Caco-2 (cell line): ENCODE measurements at regions not wholly inside any gene's neighbourhood (a gene's known extent, or its start where the extent isn't known, plus 50 kb on each side); places are given as distances from the start of the nearest gene placed in this dataset.

Experiments used
- BruUV-seq: library from RNA; stranded (reverse); fragments of 400-500 nt; replicated peaks from 2 replicates; lab custom pipeline; 2021; lab: Mats Ljungman, UMichigan
- CTCF ChIA-PET: fragments of 300-600 bp; sonication (Branson Sonifier 250); formaldehyde crosslinking; loops from one replicate; lab custom pipeline; 2022; ENCODE audit warnings: antibody characterized with exemption; lab: Charles Lee
- POLR2A ChIA-PET: fragments of 300-600 bp; sonication (Branson Sonifier 250); formaldehyde crosslinking; loops from one replicate; lab custom pipeline; 2022; ENCODE audit warnings: antibody characterized with exemption; lab: Charles Lee
- DNase-seq, 2 experiments: peaks; one replicate each; pipeline versions ENCODE4 v3.0.0 to v3.0.0-alpha.2; 2020 to 2022
- H3K27me3 ChIP-seq: replicated peaks from 2 replicates; pipeline ENCODE4 v1.6.0; 2011; ENCODE audit warnings: low read length; ENCODE audit not compliant: control insufficient read depth, insufficient read depth
- H3K36me3 ChIP-seq: 2 replicates; pipeline ENCODE4 v1.5.1; 2011; ENCODE audit warnings: low read length; ENCODE audit not compliant: control insufficient read depth, insufficient read depth
- H3K4me1 ChIP-seq: fragments of 250-450 bp; sonication (Bioruptor Pico); 2 replicates; pipeline ENCODE4 v1.5.1; 2020; ENCODE audit warnings: mild to moderate bottlenecking
- H3K4me3 ChIP-seq: 2 replicates; pipeline ENCODE4 v1.5.1; 2011; ENCODE audit warnings: low read depth, mild to moderate bottlenecking, control low read depth, low read length
- H3K9me3 ChIP-seq: fragments of 250-450 bp; sonication (Bioruptor Pico); 2 replicates; pipeline ENCODE4 v1.5.1; 2020; ENCODE audit warnings: mild to moderate bottlenecking, moderate library complexity
- H3K27ac Mint-ChIP-seq: one replicate; pipeline ENCODE4 v1.8.0; 2022; ENCODE audit warnings: mixed read lengths; ENCODE audit not compliant: unreplicated experiment
- H3K27me3 Mint-ChIP-seq: one replicate; pipeline ENCODE4 v1.8.0; 2022; ENCODE audit warnings: mixed read lengths; ENCODE audit not compliant: insufficient read depth, unreplicated experiment
- H3K36me3 Mint-ChIP-seq: one replicate; pipeline ENCODE4 v1.8.0; 2022; ENCODE audit warnings: mild to moderate bottlenecking, mixed read lengths; ENCODE audit not compliant: insufficient read depth, unreplicated experiment
- H3K4me1 Mint-ChIP-seq: one replicate; pipeline ENCODE4 v1.8.0; 2022; ENCODE audit warnings: low read depth, mixed read lengths; ENCODE audit not compliant: unreplicated experiment
- H3K4me3 Mint-ChIP-seq: one replicate; pipeline ENCODE4 v1.8.0; 2022; ENCODE audit warnings: mild to moderate bottlenecking, moderate library complexity, mixed read lengths; ENCODE audit not compliant: unreplicated experiment
- H3K9me3 Mint-ChIP-seq: one replicate; pipeline ENCODE4 v1.8.0; 2022; ENCODE audit warnings: mixed read lengths; ENCODE audit not compliant: unreplicated experiment
- intact Hi-C: fragments of 100-400 bp; cut with micrococcal nuclease; formaldehyde crosslinking; loops from one replicate; pipeline ENCODE4 v1.10.0; 2022; ENCODE audit not compliant: unreplicated experiment
- TF ChIP-seq, protein P1 (sequence below), 2 experiments: fragments of 200-600 bp in 1 of 2; IDR thresholded peaks; 1 replicate in 1 of 2; 2 replicates in 1 of 2; pipeline versions ENCODE4 v1.5.1 to v1.8.0; 2011 to 2022; ENCODE audit warnings: antibody characterized with exemption in 1 of 2, control low read depth in 1 of 2, inconsistent platforms in 1 of 2, low read depth in 1 of 2, low read length in 1 of 2, mild to moderate bottlenecking in 1 of 2, moderate library complexity in 1 of 2; ENCODE audit not compliant: insufficient read depth in 1 of 2, severe bottlenecking in 1 of 2, unreplicated experiment in 1 of 2

DNA sequence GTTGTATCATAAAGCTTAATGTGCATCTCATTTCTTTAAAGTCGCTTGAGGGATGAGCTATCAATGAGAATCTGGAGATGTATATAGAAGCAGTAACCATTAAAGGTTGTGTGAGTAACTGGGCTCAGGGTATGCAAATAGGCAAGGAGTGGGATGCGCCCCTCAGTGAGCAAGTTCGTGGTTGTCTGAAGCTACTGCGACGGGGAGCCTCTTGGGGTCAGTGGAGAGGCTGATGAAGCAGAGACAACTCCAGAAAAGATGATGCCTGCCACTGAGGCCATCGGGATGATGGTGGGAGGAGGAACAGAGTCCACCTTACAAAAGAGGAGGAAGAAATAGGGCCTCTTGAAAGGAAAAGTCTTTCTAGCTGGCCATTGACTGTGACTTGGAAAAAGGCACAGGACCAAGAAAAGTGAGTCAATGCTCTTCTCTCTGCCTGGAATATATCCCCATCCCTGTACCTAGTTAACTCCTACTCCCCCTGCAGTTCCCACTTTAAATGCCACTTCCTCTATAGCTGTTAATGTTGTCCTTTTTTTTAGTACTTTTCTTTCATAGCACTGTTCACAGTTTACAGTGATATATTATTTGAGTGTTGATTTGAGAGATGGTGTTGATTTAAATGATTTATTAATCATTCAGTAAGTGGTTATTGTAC lies 51.4 kb upstream of the LSM6 start:
- Histone ChIP-seq H3K27me3 (no peaks in the 10 kb centered on the region; the same call in 1 of the 2 replicates), H3K36me3 (no peaks in the 10 kb centered on the region), H3K4me3 (no peak overlapping the region), H3K4me1 (no peaks in the 10 kb centered on the region), H3K9me3 (no peaks in the 10 kb centered on the region)
- H3K4me3 Mint-ChIP-seq = no peak overlapping the region
- H3K27ac Mint-ChIP-seq = no peak overlapping the region
- no peaks in the 10 kb centered on the region for H3K4me1 Mint-ChIP-seq
- peaks cover 7% of the 10 kb centered on the region for H3K27me3 Mint-ChIP-seq
- H3K9me3 Mint-ChIP-seq = no peaks in the 10 kb centered on the region
- BruUV-seq = no TSS peak
- TF ChIP-seq, protein P1, sequence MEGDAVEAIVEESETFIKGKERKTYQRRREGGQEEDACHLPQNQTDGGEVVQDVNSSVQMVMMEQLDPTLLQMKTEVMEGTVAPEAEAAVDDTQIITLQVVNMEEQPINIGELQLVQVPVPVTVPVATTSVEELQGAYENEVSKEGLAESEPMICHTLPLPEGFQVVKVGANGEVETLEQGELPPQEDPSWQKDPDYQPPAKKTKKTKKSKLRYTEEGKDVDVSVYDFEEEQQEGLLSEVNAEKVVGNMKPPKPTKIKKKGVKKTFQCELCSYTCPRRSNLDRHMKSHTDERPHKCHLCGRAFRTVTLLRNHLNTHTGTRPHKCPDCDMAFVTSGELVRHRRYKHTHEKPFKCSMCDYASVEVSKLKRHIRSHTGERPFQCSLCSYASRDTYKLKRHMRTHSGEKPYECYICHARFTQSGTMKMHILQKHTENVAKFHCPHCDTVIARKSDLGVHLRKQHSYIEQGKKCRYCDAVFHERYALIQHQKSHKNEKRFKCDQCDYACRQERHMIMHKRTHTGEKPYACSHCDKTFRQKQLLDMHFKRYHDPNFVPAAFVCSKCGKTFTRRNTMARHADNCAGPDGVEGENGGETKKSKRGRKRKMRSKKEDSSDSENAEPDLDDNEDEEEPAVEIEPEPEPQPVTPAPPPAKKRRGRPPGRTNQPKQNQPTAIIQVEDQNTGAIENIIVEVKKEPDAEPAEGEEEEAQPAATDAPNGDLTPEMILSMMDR (IDR thresholded peaks at IDR 0.05; ENCODE audit: insufficient read depth in 1 of 2, low read depth in 1 of 2, low read length in 1 of 2, severe bottlenecking in 1 of 2, unreplicated experiment in 1 of 2) = no peak
- intact Hi-C loops = no loop called here
- H3K36me3 Mint-ChIP-seq = no peaks in the 10 kb centered on the region
- DNase-seq = no peak
- CTCF ChIA-PET = no interaction called here
- POLR2A ChIA-PET = no interaction called here

DNA sequence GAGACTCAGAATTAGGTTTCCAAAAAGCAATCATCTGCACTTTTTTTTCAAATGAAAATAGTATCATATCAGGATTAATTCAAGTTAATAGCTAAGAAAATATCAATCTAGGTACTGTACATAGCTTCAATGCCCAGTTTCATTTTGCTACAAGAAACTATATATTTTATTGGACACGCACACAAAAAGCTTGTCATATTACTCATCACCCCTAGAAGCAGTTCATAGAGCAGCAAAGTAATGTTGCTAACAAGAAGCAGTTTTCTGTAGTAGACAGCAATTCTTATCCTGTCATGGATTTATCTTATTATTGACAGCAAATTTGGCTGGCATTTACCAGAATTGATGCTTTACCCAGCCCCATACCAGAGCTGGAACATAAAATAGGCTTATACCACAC lies 52.3 kb upstream of the LSM6 start:
- CTCF ChIA-PET = no interaction called here
- no TSS peak for BruUV-seq
- intact Hi-C loops = no loop called here

DNA sequence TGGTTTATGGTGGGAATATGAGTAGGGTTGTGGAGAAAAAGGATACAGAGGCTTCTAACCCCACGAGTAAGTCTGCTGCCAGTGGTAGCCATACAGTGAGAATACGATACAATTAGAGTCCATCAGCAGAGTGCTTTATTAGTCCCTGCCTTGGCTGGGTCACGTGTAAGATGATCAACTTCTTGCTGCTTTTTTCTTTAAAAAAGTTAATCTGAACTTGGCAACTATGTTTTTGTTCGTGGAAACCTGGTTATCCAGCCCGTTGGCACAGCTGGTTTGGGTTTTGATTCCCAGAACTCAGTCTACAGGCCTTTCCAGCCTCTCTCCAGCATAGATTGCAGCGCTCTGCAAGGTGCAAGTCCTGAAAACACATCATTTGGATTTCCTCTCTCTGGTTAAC lies 53.1 kb upstream of the LSM6 start:
- Histone ChIP-seq H3K36me3 (no peaks in the 10 kb centered on the region), H3K27me3 (no peaks in the 10 kb centered on the region; the same call in 1 of the 2 replicates), H3K4me1 (no peaks in the 10 kb centered on the region), H3K9me3 (no peaks in the 10 kb centered on the region), H3K4me3 (no peak overlapping the region)
- Mint-ChIP-seq H3K27ac (no peak overlapping the region), H3K27me3 (peaks cover 7% of the 10 kb centered on the region), H3K4me1 (no peaks in the 10 kb centered on the region), H3K4me3 (no peak overlapping the region), H3K9me3 (no peaks in the 10 kb centered on the region), H3K36me3 (no peaks in the 10 kb centered on the region)
- ChIA-PET POLR2A (no interaction called here), CTCF (no interaction called here)
- intact Hi-C loops = no loop called here
- no peak for DNase-seq
- no TSS peak for BruUV-seq
- TF ChIP-seq, protein P1 (IDR thresholded peaks at IDR 0.05; ENCODE audit: insufficient read depth in 1 of 2, low read depth in 1 of 2, low read length in 1 of 2, severe bottlenecking in 1 of 2, unreplicated experiment in 1 of 2) = no peak

More for the DNA sequence above, 52.3 kb upstream of the LSM6 start:
- H3K36me3 Mint-ChIP-seq = no peaks in the 10 kb centered on the region
- DNase-seq = no peak
- Histone ChIP-seq H3K27me3 (no peaks in the 10 kb centered on the region; the same call in 1 of the 2 replicates), H3K4me3 (no peak overlapping the region), H3K4me1 (no peaks in the 10 kb centered on the region), H3K36me3 (no peaks in the 10 kb centered on the region), H3K9me3 (no peaks in the 10 kb centered on the region)
- H3K4me3 Mint-ChIP-seq = no peak overlapping the region
- TF ChIP-seq, protein P1 (IDR thresholded peaks at IDR 0.05; ENCODE audit: insufficient read depth in 1 of 2, low read depth in 1 of 2, low read length in 1 of 2, severe bottlenecking in 1 of 2, unreplicated experiment in 1 of 2) = no peak
- POLR2A ChIA-PET = no interaction called here
- H3K27me3 Mint-ChIP-seq = peaks cover 7% of the 10 kb centered on the region
- H3K27ac Mint-ChIP-seq = no peak overlapping the region
- no peaks in the 10 kb centered on the region for H3K9me3 Mint-ChIP-seq
- H3K4me1 Mint-ChIP-seq = no peaks in the 10 kb centered on the region
